ENCODE measurements at regions not wholly inside any gene's neighbourhood (a gene's known extent, or its start where the extent isn't known, plus 50 kb on each side); places are given as distances from the start of the nearest gene placed in this dataset.

DNA sequence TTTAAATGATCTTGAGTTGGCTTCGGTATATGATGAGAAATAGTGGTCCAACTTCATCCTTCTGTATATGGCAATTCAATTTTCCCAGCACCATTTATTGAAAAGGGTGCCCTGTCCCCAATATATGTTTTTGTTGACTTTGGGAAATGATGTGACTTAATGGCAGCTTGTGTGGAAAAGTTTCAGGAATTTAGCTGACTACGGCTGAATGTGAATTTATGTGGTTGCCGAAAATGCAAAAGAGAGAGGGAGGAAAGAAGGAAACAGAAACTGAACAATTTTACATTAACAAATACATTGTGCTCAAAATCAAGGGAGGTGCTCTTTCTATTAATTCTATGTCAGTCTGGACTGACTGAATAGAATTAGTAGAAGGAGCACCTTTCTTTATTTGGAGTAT lies 101.8 kb upstream of the CYSLTR1 start:
- ChIA-PET POLR2A (ENCODE audit: low non-redundant PET) (no interaction called here), CTCF (no interaction called here)
- Histone ChIP-seq H3K4me1 (ENCODE audit: insufficient read depth, low read length, poor library complexity, severe bottlenecking) (no peaks in the 10 kb centered on the region), H3K9me3 (ENCODE audit: low read depth, low read length, poor library complexity, severe bottlenecking) (no peaks in the 10 kb centered on the region), H3K4me3 (ENCODE audit: low read depth, low read length, poor library complexity, severe bottlenecking) (no peak overlapping the region), H3K36me3 (ENCODE audit: insufficient read depth, low read length, poor library complexity, severe bottlenecking) (no peaks in the 10 kb centered on the region), H3K27ac (ENCODE audit: low read depth, low read length, poor library complexity, severe bottlenecking) (no peak overlapping the region), H3K27me3 (replicated peaks; ENCODE audit: insufficient read depth, low read depth, low read length, poor library complexity) (no peaks in the 10 kb centered on the region)
- DNase-seq (ENCODE audit: low spot score): no peak
- BruUV-seq (replicated peaks): no TSS peak
- TF ChIP-seq, protein P1, sequence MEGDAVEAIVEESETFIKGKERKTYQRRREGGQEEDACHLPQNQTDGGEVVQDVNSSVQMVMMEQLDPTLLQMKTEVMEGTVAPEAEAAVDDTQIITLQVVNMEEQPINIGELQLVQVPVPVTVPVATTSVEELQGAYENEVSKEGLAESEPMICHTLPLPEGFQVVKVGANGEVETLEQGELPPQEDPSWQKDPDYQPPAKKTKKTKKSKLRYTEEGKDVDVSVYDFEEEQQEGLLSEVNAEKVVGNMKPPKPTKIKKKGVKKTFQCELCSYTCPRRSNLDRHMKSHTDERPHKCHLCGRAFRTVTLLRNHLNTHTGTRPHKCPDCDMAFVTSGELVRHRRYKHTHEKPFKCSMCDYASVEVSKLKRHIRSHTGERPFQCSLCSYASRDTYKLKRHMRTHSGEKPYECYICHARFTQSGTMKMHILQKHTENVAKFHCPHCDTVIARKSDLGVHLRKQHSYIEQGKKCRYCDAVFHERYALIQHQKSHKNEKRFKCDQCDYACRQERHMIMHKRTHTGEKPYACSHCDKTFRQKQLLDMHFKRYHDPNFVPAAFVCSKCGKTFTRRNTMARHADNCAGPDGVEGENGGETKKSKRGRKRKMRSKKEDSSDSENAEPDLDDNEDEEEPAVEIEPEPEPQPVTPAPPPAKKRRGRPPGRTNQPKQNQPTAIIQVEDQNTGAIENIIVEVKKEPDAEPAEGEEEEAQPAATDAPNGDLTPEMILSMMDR (conservative IDR thresholded peaks at IDR 0.05; ENCODE audit: low read depth, low read length): no peak
- intact Hi-C loops (cut with micrococcal nuclease; ENCODE audit: unreplicated experiment): no loop called here

DNA sequence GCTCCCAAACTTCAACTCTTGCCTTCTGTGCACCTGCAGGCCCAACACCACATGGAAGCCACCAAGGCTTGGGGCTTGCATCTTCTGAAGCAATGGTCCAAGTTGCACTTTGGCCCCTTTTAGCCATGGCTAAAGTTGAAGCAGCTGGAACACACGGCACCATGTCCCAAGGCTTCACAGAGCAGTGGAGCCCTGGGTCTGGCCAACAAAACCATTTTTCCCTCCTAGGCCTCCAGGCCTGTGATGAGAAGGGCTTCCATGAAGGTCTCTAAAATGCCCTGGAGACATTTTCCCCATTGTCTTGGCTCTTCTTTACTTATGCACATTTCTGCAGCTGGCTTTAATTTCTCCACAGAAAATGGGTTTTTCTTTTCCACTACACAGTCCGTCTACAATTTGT lies 61.3 kb upstream of the CYSLTR1 start:
- Histone ChIP-seq H3K4me1 (ENCODE audit: insufficient read depth, low read length, poor library complexity, severe bottlenecking) (no peaks in the 10 kb centered on the region), H3K4me3 (ENCODE audit: low read depth, low read length, poor library complexity, severe bottlenecking) (no peak overlapping the region), H3K27me3 (replicated peaks; ENCODE audit: insufficient read depth, low read depth, low read length, poor library complexity) (no peaks in the 10 kb centered on the region), H3K27ac (ENCODE audit: low read depth, low read length, poor library complexity, severe bottlenecking) (no peak overlapping the region), H3K9me3 (ENCODE audit: low read depth, low read length, poor library complexity, severe bottlenecking) (peaks cover 13% of the 10 kb centered on the region), H3K36me3 (ENCODE audit: insufficient read depth, low read length, poor library complexity, severe bottlenecking) (no peaks in the 10 kb centered on the region)
- ChIA-PET CTCF (no interaction called here), POLR2A (ENCODE audit: low non-redundant PET) (no interaction called here)
- intact Hi-C loops (cut with micrococcal nuclease; ENCODE audit: unreplicated experiment): no loop called here
- BruUV-seq (replicated peaks): no TSS peak
- DNase-seq (ENCODE audit: low spot score): no peak
- TF ChIP-seq EZH2 (IDR thresholded peaks at IDR 0.05; ENCODE audit: borderline replicate concordance, low read depth, low read length, poor library complexity, severe bottlenecking): no peak
- TF ChIP-seq, protein P1 (conservative IDR thresholded peaks at IDR 0.05; ENCODE audit: low read depth, low read length): no peak

DNA sequence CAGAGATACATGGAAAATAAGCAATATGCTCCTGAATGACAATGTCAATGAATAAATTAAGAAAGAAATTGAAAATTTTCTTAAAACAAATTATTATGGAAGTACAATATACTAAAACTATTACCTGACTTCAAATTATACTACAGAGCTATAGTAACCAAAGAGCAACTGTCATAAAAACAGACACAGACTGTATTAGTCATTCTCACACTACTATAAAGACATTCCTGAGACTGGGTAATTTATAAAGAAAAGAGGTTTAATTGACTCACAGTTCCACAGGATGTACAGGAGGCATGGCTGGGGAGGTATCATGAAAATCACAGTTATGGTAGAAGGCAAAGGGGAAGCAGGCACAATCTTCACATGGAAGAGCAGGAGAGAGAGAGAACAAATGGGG lies 60.0 kb upstream of the CYSLTR1 start:
- DNase-seq (ENCODE audit: low spot score): no peak
- no peak overlapping the region for H3K27ac ChIP-seq (ENCODE audit: low read depth, low read length, poor library complexity, severe bottlenecking)
- ChIA-PET CTCF (no interaction called here), POLR2A (ENCODE audit: low non-redundant PET) (no interaction called here)
- peaks cover 11% of the 10 kb centered on the region for H3K9me3 ChIP-seq (ENCODE audit: low read depth, low read length, poor library complexity, severe bottlenecking)
- BruUV-seq (replicated peaks): no TSS peak
- TF ChIP-seq, protein P1 (conservative IDR thresholded peaks at IDR 0.05; ENCODE audit: low read depth, low read length): no peak
- no peak for TF ChIP-seq EZH2 (IDR thresholded peaks at IDR 0.05; ENCODE audit: borderline replicate concordance, low read depth, low read length, poor library complexity, severe bottlenecking)
- H3K4me3 ChIP-seq (ENCODE audit: low read depth, low read length, poor library complexity, severe bottlenecking): no peak overlapping the region
- no peaks in the 10 kb centered on the region for H3K27me3 ChIP-seq (replicated peaks; ENCODE audit: insufficient read depth, low read depth, low read length, poor library complexity)
- intact Hi-C loops (cut with micrococcal nuclease; ENCODE audit: unreplicated experiment): no loop called here
- H3K4me1 ChIP-seq (ENCODE audit: insufficient read depth, low read length, poor library complexity, severe bottlenecking): no peaks in the 10 kb centered on the region
- no peaks in the 10 kb centered on the region for H3K36me3 ChIP-seq (ENCODE audit: insufficient read depth, low read length, poor library complexity, severe bottlenecking)

Data from A673 (cell line).